SU-DHL-6 (cell line): ENCODE measurements at regions not wholly inside any gene's neighbourhood (a gene's known extent, or its start where the extent isn't known, plus 50 kb on each side); places are given as distances from the start of the nearest gene placed in this dataset.

Source experiments
- H2AFZ ChIP-seq: fragments of 200-600 bp; sonication (generic); 2 replicates; pipeline ENCODE4 v1.6.1; 2014; ENCODE audit warnings: low read depth, mild to moderate bottlenecking, moderate library complexity, mixed read lengths, antibody characterized with exemption, low read length; ENCODE audit not compliant: severe bottlenecking
- H3F3A ChIP-seq: fragments of 200-600 bp; shearing (Covaris generic); 2 replicates; pipeline ENCODE4 v1.6.0; 2016; ENCODE audit warnings: antibody characterized with exemption, mild to moderate bottlenecking; ENCODE audit not compliant: insufficient read depth
- H3K27ac ChIP-seq: fragments of 200-600 bp; sonication (generic); 2 replicates; pipeline ENCODE4 v1.5.1; 2016; ENCODE audit warnings: low read depth, mild to moderate bottlenecking, low read length, moderate library complexity, mixed read lengths
- H3K27me3 ChIP-seq: fragments of 200-600 bp; sonication (generic), shearing (Covaris generic); 2 replicates; pipeline ENCODE4 v1.6.0; 2014; ENCODE audit warnings: mild to moderate bottlenecking, low read length
- H3K36me3 ChIP-seq: fragments of 200-600 bp; sonication (generic); 2 replicates; pipeline ENCODE4 v1.6.1; 2014; ENCODE audit warnings: mild to moderate bottlenecking, low read length, mixed read lengths
- H3K4me2 ChIP-seq: fragments of 300-600, 200-600 bp; shearing (Covaris generic), sonication (generic); 2 replicates; pipeline ENCODE4 v1.6.0; 2014; ENCODE audit warnings: low read length, low read depth, mild to moderate bottlenecking; ENCODE audit not compliant: poor library complexity, severe bottlenecking
- H3K4me3 ChIP-seq: fragments of 200-600 bp; sonication (generic); 2 replicates; pipeline ENCODE4 v1.5.1; 2014; ENCODE audit warnings: antibody characterized with exemption, low read length, mild to moderate bottlenecking, mixed read lengths; ENCODE audit not compliant: insufficient read depth, poor library complexity, severe bottlenecking
- H3K79me2 ChIP-seq: fragments of 200-600 bp; sonication (generic); 2 replicates; pipeline ENCODE4 v1.6.1; 2014; ENCODE audit warnings: mild to moderate bottlenecking, low read length, moderate library complexity; ENCODE audit not compliant: insufficient read depth
- H3K9ac ChIP-seq: fragments of 200-600 bp; sonication (generic); 2 replicates; pipeline ENCODE4 v1.7.0; 2014; ENCODE audit warnings: mild to moderate bottlenecking, low read length
- H3K9me2 ChIP-seq: fragments of 200-600 bp; sonication (generic); replicated peaks from 2 replicates; pipeline ENCODE4 v1.6.1; 2014; ENCODE audit warnings: low read length; ENCODE audit not compliant: insufficient read depth
- H3K9me3 ChIP-seq: fragments of 200-600 bp; sonication (generic); 2 replicates; pipeline ENCODE4 v1.6.1; 2014; ENCODE audit warnings: low read length, mixed read lengths; ENCODE audit not compliant: insufficient read depth
- H4K20me1 ChIP-seq: fragments of 200-600 bp; sonication (generic); 2 replicates; pipeline ENCODE4 v1.6.1; 2014; ENCODE audit warnings: low read depth, mild to moderate bottlenecking, antibody characterized with exemption, low read length, moderate library complexity, mixed read lengths
- EZH2phosphoT487 ChIP-seq: fragments of 200-600 bp; sonication (generic), shearing (Covaris generic); conservative IDR thresholded peaks from 2 replicates; pipeline ENCODE4 v1.6.1; 2018; ENCODE audit warnings: mild to moderate bottlenecking, antibody characterized with exemption, low read length, moderate library complexity, mixed read lengths
- TF ChIP-seq, protein P1 (sequence below): fragments of 200-600 bp; sonication (generic); IDR thresholded peaks from one replicate; pipeline ENCODE4 v1.5.1; 2017; ENCODE audit warnings: antibody characterized with exemption, mild to moderate bottlenecking, low read length, moderate library complexity; ENCODE audit not compliant: insufficient read depth, poor library complexity, severe bottlenecking

DNA sequence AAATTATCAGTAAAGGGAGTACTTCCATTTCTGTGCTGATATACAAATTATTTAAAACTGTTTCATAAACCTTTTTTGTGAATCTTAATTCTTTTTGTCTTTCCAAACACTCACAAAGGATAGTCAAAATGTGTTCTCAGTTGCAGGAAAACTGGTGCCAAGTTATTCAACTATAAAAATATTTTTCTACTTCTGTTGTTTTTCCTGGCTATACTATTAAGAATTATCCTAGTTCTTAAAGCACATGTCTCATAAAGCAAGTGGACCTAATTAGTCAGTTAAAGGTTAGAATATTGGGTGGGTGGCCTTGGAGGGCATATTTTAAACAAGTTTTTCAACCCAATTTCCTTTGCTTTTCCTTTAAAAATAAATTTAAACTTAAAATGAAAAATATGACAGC is 1460.3 kb upstream of the SLC10A2 start:
- Histone ChIP-seq H3K79me2 (no peaks in the 10 kb centered on the region), H3K9me2 (no peaks in the 10 kb centered on the region), H3K27me3 (no peaks in the 10 kb centered on the region), H3K36me3 (no peaks in the 10 kb centered on the region), H3K9ac (no peak overlapping the region), H3K4me2 (no peak overlapping the region), H3K27ac (no peak overlapping the region), H3F3A (no peaks in the 10 kb centered on the region), H2AFZ (no peak overlapping the region), H3K9me3 (no peaks in the 10 kb centered on the region), H3K4me3 (no peak overlapping the region), H4K20me1 (no peaks in the 10 kb centered on the region)
- TF ChIP-seq, protein P1, sequence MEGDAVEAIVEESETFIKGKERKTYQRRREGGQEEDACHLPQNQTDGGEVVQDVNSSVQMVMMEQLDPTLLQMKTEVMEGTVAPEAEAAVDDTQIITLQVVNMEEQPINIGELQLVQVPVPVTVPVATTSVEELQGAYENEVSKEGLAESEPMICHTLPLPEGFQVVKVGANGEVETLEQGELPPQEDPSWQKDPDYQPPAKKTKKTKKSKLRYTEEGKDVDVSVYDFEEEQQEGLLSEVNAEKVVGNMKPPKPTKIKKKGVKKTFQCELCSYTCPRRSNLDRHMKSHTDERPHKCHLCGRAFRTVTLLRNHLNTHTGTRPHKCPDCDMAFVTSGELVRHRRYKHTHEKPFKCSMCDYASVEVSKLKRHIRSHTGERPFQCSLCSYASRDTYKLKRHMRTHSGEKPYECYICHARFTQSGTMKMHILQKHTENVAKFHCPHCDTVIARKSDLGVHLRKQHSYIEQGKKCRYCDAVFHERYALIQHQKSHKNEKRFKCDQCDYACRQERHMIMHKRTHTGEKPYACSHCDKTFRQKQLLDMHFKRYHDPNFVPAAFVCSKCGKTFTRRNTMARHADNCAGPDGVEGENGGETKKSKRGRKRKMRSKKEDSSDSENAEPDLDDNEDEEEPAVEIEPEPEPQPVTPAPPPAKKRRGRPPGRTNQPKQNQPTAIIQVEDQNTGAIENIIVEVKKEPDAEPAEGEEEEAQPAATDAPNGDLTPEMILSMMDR: no peak
- no peak for TF ChIP-seq EZH2phosphoT487

DNA sequence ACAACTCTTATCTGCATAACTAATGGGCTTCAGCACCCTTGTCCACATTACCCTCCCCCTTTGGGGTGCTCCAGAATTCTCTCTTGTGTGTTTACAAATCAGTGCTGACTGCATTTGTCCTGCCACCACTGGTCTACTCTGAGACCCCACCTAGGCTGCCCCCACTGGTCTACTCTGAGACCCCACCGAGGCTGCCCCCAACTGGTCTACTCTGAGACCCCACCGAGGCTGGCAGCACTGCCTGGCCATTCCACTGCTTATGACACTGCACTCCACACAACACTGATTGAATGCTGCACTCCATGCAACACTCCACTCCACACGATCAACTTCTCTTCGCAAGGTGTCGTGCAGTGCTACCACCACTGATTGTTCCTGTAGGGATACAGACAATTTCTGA is 1459.2 kb upstream of the SLC10A2 start:
- H2AFZ ChIP-seq: no peak overlapping the region
- no peaks in the 10 kb centered on the region for H3K9me3 ChIP-seq
- H3K9ac ChIP-seq: no peak overlapping the region
- H3K79me2 ChIP-seq: no peaks in the 10 kb centered on the region
- no peaks in the 10 kb centered on the region for H4K20me1 ChIP-seq
- no peak overlapping the region for H3K4me2 ChIP-seq
- no peak overlapping the region for H3K27ac ChIP-seq
- no peaks in the 10 kb centered on the region for H3F3A ChIP-seq
- no peak for TF ChIP-seq EZH2phosphoT487
- TF ChIP-seq, protein P1: no peak
- H3K9me2 ChIP-seq: no peaks in the 10 kb centered on the region
- H3K36me3 ChIP-seq: no peaks in the 10 kb centered on the region
- H3K27me3 ChIP-seq: no peaks in the 10 kb centered on the region
- no peak overlapping the region for H3K4me3 ChIP-seq

DNA sequence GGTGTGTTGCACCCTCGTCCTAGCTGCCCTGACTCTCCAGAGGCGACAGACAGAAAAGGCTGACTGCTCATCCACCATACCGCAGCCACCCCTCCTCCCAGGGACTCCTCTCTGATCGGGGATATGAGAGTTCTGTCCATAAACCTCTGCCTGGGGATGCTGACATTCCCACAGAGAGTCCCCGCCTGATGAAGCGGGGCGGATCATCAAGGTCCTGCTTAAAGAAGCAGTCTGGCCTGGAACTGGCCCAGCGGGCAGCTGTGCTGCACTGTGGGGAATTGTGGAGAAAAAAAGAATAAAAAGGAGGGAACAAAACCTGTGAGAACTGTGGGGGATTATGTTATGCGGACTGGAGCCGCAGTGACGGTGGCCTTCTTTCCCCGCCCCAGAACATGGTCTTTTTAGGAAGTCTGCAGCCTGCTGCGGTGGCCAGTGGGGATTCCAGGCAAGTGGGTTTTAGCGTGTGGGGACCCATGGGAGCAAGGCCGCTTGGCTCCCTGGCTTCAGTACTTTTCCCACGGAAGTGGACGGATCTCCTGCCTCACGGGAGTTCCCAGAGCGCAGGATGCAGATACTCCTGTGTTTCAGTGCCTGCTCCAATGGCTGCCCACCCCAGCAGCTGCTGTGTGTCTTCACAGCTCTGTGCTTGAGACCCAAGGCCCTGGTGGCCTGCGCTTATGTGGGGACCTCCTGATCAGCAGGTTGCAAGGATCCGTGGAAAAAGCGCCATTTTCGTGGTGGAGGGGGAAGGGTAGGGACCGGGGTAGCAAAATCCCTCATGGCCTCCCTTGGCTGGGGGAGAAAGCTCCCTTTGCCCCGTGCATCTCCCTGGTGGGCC is 1456.2 kb upstream of the SLC10A2 start:
- Histone ChIP-seq H3K9me2 (no peaks in the 10 kb centered on the region), H3K9me3 (no peaks in the 10 kb centered on the region), H3K9ac (no peak overlapping the region), H3K79me2 (no peaks in the 10 kb centered on the region), H3K27me3 (no peaks in the 10 kb centered on the region), H3K36me3 (no peaks in the 10 kb centered on the region), H2AFZ (no peak overlapping the region), H4K20me1 (no peaks in the 10 kb centered on the region), H3K4me2 (no peak overlapping the region), H3F3A (no peaks in the 10 kb centered on the region), H3K27ac (no peak overlapping the region), H3K4me3 (no peak overlapping the region)
- no peak for TF ChIP-seq EZH2phosphoT487
- TF ChIP-seq, protein P1: no peak
